ENCODE measurements at regions not wholly inside any gene's neighbourhood (a gene's known extent, or its start where the extent isn't known, plus 50 kb on each side); places are given as distances from the start of the nearest gene placed in this dataset.
"Not testable (repeated sequence)": the region's sequence is repeated elsewhere in the genome, so short reads cannot be mapped to it uniquely, and the experiment has no call there.

DNA sequence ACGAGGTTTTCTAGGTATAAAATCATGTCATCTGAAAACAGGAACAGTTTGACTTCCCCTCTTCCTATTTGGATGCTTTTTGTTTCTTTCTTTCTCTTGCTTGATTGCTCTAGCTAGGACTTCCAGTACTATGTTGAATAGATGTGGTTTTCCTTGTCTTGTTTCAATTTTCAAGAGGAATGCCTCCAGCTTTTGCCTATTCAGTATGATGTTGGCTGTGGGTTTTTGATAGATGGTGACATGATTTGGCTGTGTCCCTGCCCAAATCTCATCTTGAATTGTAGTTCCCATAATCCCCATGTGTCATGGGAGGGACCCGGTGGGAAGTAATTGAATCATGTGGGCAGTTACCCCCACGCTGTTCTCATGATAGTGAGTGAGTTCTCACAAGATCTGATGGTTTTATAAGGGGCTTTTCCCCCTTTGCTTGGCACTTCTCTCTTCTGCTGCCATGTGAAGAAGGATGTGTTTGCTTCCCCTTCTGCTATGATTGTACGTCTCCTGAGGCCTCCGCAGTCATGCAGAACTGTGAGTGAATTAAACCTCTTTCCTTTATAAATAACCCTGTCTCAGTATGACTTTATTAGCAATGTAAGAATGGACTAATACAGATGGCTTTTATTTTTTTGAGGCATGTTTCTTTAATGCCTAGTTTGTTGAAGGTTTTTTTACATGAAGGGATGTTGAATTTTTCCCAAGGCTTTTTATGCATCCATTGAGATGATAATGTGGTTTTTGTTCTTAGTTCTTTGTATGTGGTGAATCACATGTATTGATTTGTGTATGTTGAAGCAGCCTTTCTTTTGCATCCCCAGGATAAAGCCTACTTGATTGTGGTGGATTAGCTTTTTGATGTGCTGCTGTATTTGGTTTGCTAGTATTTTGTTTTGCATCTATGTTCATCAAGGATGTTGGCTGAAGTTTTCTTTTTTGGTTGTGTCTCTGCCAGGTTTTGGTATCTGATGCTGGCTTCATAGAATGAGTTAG, 239.1 kb downstream of the THBS2 start:
- no peak for DNase-seq (ENCODE audit: low read depth in 2 of 2)

DNA sequence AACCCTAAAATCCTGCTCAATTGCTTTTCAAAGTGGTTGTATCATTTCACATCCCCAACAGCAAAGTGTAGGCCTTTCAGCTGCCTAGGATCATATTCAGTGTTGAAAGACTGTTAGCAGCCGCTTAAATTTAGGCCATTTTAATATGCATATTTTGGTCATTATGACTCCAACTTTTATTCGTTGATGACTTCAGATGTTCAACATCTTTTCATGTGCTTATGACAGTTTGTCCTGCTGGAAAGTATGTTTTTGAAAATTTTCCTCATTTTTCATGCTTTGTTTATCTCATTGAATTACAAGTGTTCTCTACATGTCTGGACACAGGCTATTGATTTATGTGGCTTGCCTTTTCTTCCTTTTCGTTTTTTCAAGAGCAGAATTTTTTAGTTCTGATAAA, 244.0 kb downstream of the THBS2 start:
- no peak for DNase-seq (ENCODE audit: low read depth in 2 of 2)

DNA sequence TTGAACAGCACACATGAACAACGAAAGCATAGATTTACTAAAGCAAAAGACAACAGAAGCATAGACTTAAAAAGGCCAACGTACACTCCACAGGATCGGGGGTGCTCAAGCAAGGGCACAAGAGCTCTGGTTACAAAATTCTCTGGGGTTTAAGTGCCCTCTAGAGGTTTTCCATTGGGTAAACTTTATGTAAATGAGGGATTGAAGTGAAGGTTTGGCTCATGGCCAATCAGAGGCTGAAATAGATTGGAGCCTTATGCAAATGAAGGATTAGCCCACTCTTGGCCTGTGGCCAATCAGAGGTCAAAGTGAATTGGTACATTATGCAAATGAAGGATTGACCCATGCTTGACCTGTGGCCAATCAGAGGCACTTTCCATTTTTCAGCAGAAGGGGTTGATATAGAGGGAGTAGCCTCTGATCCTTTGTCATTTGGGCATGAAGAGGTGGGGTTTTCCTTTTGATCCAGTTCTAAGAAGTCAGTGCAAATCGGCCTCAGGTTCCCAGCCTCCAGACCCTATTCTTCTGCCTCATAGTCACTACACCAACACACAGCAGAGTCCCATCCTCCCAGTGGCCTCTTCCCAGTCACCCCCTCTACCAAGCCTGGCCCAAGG, 244.9 kb downstream of the THBS2 start:
- no peak for DNase-seq (ENCODE audit: low read depth in 2 of 2)

DNA sequence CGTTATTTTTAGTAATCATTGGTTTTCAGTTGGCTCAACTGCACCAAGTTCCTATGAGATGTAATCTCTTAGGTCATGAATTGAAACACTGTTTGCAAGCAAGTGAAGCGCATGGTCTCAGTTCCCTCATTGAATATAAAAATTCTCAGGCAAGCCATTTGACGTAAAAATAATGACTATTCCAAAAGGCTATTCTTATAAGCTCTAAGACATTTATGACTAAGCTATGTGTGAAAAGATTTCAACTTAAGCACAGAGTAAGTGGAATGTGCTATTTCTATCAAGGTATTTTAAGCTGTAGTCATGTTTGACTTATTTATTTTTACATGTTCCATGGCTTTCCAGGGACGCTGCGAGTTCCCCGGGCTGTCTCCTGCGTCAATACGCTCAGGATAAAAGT, 248.5 kb downstream of the THBS2 start:
- no peak for DNase-seq (ENCODE audit: low read depth in 2 of 2)

DNA sequence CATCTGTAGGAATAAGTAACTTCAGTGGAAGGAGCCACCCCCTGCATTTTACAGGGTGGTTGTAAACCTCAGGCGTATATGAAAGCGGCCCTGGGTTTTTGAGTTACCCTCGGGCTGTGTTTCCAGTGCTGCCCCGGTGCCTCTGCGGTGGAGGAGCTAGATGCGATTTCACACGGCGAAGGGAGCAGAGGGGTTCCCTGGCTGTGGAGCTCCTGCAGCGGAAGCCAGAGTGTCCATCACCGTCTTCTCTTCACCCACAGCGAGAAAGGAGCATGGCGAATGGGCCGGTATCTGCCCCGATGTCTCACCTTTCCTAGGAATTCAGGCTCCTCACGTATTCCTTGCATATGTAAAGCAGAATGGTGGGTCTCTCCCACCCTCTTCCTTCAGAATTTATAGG, 253.6 kb downstream of the THBS2 start:
- DNase-seq (ENCODE audit: low read depth in 2 of 2), result no peak

DNA sequence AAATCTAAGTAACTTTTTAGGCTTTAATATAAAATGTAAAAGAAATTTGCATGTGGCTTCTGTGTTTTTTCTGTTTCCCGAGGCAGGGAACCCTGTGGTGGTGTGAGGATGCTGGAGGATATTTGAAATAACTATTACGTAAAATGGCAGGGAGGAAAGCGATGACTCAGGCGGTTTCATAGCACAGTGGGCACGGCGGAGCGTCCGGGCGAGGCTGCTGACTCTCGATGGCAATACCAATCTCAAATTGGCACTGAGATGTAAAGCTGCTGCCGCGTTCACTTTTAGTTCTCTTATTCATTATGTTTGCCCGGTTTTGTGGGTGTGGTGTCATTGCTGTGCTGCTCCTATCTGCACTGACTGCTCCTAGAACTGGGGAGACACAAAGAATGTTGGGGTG, 254.3 kb downstream of the THBS2 start:
- no peak for DNase-seq (ENCODE audit: low read depth in 2 of 2)

DNA sequence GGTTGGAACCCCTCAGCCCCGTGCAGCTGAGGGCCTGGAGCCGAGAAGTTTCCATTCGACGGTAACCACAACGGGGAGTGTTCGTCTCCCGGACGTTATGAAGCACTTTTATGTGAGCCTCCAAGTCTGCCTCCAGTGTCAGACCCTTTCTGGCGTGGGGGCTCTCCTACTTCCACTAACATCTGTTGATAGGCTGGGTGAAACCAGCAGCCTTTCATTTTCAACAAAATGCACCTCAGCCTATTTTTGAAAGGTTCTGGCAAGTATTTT, 257.4 kb downstream of the THBS2 start:
- DNase-seq (ENCODE audit: low read depth in 2 of 2), result no peak

DNA sequence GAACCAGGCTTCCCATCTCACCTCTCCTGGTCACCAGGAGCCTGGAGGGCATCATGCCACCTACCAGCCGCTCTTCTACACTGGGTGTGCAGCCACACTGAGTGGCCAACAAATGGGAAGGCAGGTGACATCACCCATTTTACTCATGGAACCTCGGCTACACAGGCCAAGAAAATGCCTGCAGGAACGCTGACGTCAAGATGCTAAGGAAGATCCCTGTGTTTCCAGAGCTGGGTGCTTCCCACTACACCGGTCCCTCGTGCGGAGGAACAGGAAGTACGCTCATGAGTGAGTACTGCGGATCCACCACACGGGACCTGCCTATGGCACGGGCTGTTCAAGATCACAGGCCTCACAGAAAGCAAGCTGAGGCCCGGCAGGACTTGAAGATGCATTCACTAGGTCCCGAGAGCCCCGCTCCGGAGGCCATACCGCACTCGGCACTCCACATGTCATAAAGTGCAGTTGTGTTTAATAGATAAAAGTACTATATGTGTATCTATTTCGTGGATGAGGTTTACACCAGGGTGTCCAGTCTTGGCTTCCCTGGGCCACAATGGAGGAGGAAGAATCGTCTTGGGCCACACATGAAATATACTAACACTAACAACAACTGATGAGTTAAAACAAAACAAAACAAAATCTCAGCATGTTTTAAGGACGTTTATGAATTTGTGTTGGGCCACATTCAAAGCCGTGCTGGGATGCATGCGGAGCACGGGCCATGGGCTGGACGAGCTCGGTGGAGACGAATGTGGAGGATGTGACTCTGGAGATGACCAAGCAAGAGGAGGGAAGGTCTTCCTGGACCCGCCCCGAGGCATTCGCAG, 257.9 kb downstream of the THBS2 start:
- DNase-seq (ENCODE audit: low read depth in 2 of 2), result no peak

DNA sequence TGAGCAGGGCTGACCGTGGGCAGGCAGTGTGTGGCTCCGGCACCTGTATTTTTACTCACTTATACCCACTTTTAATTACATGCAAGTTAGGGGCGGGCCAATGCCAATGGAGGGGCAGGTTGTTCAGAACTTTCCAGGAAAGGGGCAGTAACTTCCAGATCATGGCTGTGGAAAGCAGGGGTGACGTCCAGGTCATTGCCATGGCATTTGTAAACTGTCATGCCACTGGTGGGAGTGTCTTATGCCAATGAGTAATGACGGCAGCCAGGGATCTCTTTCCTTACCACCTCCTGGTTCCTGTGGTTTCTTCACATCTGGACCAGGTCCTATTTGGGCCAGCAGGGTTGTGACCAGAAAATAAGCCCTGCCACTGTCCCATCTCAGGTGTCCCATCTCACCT, 258.7 kb downstream of the THBS2 start:
- no peak for DNase-seq (ENCODE audit: low read depth in 2 of 2)

DNA sequence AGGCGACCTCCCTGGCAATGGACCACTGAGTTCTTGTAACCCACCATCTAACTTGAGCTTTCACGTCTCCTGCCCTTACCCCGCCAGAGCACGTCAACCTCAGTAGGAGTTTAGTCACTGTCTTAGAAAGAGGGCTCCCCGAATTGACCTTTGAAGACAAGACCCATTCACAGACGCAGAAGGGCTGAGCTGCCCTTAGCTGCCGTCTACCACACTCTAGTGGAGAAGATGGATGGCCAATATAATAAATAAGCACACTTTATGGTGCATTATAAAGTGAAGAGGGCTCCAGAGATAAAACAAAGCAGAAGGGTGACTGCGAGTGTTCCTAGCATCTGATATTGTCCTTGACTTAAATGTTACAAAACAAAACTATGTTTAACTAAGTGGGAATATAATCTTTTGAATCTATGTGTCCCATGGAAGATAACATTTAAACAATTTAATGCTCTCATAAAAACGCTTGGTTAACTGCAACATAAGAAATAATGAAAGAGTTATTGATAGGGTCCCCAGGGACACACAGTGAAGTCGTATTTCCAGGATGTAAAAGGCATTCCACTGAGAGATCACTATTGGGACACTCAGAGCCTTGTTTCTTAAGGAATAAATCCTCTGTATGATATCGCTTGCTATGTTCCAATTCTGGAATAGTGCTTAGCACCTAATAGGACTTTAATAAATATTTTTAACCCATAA, 261.1 kb downstream of the THBS2 start:
- DNase-seq (ENCODE audit: low read depth in 2 of 2), result no peak

DNA sequence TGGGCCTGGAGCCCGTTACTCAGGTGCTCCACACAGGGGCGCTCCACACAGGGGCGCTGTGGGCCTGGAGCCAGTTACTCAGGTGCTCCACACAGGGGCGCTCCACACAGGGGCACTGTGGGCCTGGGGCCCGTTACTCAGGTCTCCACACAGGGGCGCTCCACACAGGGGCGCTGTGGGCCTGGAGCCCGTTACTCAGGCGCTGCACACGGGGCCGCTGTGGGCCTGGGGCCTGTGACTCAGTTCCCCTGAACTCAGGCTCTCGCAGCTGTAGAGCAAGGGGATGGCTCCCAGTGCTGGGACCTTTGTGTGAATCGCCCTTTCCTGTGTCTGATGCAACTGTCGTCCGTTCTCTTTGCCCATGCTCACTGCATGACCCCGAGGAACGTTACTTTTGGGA, 262.0 kb downstream of the THBS2 start:
- DNase-seq (ENCODE audit: low read depth in 2 of 2), result not testable (repeated sequence)

DNA sequence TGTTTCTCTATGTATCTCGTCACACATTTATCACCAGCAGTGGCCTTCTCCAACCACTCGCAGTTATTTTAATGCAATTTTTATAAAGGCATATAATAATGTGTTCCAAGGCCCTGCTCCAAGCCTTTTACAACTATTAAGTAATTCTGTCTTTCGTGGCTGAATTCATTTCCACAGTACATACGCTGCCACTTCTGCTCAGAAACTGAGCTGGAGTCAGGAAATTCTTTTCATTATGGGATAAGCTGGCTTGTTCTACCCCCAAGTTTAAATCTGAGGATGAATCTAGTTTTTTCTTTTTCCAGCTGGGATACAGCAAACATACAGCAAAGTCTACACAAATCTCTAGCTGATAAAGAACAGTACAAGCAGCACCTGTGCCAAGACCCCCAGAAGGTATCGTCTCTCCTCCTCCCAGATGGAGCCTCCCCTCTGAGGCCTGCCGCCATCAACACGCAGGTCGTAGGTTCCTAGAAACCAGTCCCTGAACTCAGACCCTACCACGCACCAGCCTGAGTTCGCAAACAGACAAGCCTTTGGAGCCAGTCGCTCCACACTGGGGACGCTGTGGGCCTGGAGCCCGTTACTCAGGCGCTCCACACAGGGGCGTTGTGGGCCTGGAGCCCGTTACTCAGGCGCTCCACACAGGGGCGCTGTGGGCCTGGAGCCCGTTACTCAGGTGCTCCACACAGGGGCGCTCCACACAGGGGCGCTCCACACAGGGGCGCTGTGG, 263.5 kb downstream of the THBS2 start:
- no peak for DNase-seq (ENCODE audit: low read depth in 2 of 2)

DNA sequence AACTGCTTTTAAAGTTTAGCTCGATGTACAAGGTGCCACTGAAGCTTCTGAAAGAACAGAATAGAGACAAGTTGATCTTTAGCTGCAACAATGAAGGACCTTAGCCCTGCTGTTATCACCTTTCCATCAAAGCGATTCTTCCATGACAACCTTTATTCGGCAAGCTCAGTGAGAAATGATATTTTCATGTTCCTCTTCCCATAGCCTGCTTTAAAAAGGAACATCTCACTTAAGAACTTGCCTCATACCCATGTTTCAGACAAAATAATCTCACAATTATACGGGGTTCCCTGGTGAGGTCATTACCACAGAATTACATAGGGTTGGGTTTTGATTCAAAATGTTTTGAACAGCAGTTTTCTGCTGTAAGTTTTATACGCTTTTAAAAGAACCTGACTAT, 264.2 kb downstream of the THBS2 start:
- DNase-seq (ENCODE audit: low read depth in 2 of 2), result no peak

DNA sequence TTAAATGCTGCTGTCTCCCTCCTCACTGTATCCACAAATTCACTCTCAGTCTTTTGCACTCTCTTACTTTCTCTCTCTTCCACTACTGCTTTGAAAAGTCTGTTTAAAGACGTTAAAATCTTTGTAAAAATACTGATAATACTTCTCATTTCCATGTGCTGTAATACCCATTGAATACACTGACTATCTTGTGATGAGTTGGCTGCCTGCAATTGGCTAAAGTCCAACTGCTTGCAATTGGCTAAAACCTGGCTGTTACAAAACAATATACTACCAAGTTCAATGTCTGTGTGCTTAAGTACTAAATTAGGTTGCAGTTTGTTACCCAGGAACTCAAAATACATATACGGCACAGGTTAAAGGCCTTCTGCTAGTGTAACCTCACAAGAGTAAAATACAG, 264.8 kb downstream of the THBS2 start:
- DNase-seq (ENCODE audit: low read depth in 2 of 2), result no peak

DNA sequence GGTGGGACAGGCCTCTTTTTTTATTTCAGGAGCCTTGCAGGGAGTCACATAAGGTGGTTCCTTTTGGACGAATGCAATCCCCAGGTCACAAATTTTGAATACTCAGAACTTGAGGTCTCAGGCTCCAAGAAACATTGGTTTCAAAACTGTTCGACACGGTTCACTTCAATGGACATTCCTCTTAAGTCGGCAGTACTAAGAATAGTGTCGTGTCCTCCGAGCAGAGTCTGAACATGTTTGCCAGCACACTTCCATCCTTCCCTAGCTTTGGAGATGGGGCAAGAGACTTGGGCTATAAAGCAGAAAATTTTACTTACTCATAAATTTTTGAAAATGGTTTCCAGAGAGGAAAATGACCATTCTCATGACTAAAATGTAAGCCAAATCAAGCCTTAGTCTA, 265.4 kb downstream of the THBS2 start:
- DNase-seq (ENCODE audit: low read depth in 2 of 2), result no peak

DNA sequence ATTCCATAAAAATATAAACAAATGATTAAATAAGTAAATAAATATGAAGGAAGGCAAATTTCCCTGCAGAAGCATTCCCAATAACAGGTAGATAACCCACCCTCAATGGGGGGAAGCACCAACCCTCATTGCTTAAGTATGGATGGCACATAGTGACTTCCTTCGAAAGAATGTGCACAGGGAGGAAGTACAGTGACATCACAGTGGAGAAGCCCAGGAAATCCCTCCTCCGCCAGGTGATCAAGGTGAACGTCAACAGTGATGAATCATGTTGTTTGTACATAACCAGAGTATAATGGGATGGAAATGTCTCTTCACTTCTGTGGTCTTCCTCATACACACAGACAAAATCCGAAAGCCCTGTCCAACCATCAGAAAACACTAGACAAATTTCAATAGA, 267.9 kb downstream of the THBS2 start:
- DNase-seq (ENCODE audit: low read depth in 2 of 2), result no peak

DNA sequence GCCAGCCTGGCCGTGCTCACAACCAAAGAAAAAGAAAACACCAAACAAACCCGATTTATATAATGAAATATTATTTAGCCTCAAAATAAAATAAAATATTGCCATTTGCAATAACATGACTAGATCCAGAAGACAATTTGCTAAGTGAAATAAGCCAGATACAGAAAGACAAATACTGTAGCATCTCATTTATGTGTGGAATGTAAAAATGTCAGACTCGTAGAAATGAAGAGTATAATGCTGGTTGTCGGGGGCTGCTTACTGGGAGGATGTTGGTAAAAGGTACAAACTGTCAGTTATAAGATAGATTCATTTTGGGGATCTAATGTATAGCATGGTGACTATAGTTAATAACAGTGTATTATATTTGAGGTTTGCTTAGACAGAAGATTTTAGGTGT, 269.7 kb downstream of the THBS2 start:
- DNase-seq (ENCODE audit: low read depth in 2 of 2), result no peak

DNA sequence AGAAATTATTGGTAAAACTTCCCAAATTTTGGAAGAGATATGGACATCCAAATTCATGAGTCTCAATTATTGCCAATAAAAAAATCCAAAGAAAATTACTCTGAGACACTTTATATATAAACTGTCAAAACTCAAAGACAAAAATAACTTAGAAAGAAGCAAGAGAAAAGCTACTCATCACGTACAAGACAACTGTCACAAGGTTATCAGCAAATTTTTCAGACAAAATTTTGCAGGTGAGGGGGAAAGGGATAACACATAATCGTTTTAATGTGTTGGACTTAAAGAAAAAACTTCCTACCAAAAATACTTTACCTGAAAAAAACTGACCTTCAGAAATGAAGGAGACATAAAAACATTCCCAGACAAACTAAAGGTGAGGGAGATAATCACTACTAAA, 272.5 kb downstream of the THBS2 start:
- DNase-seq (ENCODE audit: low read depth in 2 of 2), result no peak

DNA sequence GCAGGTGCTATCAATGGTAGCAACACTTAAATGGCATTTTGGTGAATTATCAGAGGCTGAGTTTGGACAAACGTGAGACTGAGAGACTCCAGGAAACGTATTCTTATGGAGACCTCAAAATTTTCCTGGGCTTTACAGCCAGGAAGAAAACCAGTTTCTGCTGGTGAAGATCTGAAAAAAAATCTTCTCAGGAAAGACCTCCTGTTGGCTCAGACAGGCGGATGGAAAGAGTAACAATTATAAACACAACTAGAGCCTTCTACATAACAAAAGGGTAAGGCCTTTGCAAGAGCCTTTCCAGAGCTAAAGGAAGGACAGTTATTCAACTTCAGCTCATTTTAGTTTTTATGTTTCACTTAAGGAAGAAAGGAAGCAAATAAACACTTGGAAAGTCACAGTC, 274.4 kb downstream of the THBS2 start:
- no peak for DNase-seq (ENCODE audit: low read depth in 2 of 2)

DNA sequence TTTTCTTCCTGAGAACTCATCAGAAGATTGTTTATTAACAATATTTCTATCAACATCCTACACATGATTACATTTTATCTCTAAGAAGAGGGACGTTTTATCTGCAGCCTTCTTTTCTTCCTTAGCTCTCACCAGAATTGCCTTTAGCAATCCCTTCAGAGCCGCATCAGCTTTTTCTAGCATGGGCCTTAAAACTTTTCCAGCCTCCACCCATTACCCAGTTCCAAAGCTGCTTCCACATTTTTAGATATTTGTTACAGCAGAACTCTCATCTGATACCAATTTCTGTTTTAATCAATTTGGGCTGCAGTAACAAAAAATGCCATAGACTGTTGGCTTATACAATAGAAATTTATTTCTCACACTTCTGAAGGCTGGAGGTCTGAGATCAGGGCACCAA, 281.5 kb downstream of the THBS2 start:
- no peak for DNase-seq (ENCODE audit: low read depth in 2 of 2)

DNA sequence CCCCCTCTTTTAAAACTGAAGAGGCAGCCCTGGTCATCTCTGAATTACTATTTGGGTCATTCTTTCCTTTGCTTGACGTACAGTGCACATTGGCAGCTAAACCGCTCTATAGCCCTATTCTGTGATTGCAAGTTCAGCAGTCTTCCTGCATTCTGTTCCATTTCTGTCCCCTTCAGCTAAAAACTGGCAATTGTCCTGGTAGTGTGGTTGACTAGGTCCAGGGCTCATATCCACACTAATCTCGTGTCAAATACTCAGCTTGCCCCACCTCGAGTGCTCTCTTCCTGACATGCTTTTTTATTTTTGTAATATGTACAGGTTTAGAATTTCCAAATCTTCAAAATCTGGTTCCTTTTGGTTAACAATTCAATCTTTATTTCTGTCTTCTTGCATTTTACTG, 282.1 kb downstream of the THBS2 start:
- DNase-seq (ENCODE audit: low read depth in 2 of 2), result no peak

Measured in stimulated activated CD8-positive, alpha-beta memory T cell treated with anti-CD3 and anti-CD28 coated beads, Interleukin-7, amount 100 ng/mL, for 4 hours (primary cell).